Cardiac fibroblast (primary cell): ENCODE measurements at regions not wholly inside any gene's neighbourhood (a gene's known extent, or its start where the extent isn't known, plus 50 kb on each side); places are given as distances from the start of the nearest gene placed in this dataset.
A peak's percentile ranks its signal among the peaks of the same experiment; 100 is the strongest.

ENCODE experiments used
- DNase-seq, 2 donors: peaks; one replicate each; pipeline versions ENCODE4 v3.0.0 to v3.0.0-alpha.2; 2010; ENCODE audit warnings: low read depth in 2 of 2
- H3K4me3 ChIP-seq, 2 donors: replicated peaks in 1 of 2; 1 replicate in 1 of 2; 2 replicates in 1 of 2; pipeline ENCODE4 v1.5.1; 2011; ENCODE audit warnings: low read depth in 2 of 2, low read length in 2 of 2, mild to moderate bottlenecking in 2 of 2, moderate library complexity in 1 of 2
- CTCF ChIP-seq: IDR thresholded peaks from one replicate; pipeline ENCODE4 v1.5.1; 2011; ENCODE audit warnings: low read depth, mild to moderate bottlenecking, low read length, inconsistent platforms

- H3K4me3 ChIP-seq: no peak overlapping the region
- no peak for DNase-seq
- TF ChIP-seq CTCF: no peak
These were observed 65.5 kb downstream of the ANKRD60 start for GRCh38 chr20:58162986-58163385.

GRCh38 chr20:58161192-58161591, 67.3 kb downstream of the ANKRD60 start:
- DNase-seq: no peak
- no peak for TF ChIP-seq CTCF
- no peak overlapping the region for H3K4me3 ChIP-seq

GRCh38 chr20:58160451-58161061, 67.9 kb downstream of the ANKRD60 start:
- DNase-seq: peak in 1 of 2 donors; percentile 38
- H3K4me3 ChIP-seq: no peak overlapping the region

GRCh38 chr20:58155148-58155925, 73.1 kb downstream of the ANKRD60 start:
- DNase-seq: no peak
- H3K4me3 ChIP-seq: no peak overlapping the region
- no peak for TF ChIP-seq CTCF

More at GRCh38 chr20:58160451-58161061, 67.9 kb downstream of the ANKRD60 start:
- TF ChIP-seq CTCF: no peak

GRCh38 chr20:58154113-58154512, 74.3 kb downstream of the ANKRD60 start:
- no peak for TF ChIP-seq CTCF
- DNase-seq: no peak
- H3K4me3 ChIP-seq: no peak overlapping the region

GRCh38 chr20:58153121-58153520, 75.3 kb downstream of the ANKRD60 start:
- DNase-seq: no peak
- H3K4me3 ChIP-seq: no peak overlapping the region
- no peak for TF ChIP-seq CTCF
